ENCODE measurements at regions not wholly inside any gene's neighbourhood (a gene's known extent, or its start where the extent isn't known, plus 50 kb on each side); places are given as distances from the start of the nearest gene placed in this dataset.

DNA sequence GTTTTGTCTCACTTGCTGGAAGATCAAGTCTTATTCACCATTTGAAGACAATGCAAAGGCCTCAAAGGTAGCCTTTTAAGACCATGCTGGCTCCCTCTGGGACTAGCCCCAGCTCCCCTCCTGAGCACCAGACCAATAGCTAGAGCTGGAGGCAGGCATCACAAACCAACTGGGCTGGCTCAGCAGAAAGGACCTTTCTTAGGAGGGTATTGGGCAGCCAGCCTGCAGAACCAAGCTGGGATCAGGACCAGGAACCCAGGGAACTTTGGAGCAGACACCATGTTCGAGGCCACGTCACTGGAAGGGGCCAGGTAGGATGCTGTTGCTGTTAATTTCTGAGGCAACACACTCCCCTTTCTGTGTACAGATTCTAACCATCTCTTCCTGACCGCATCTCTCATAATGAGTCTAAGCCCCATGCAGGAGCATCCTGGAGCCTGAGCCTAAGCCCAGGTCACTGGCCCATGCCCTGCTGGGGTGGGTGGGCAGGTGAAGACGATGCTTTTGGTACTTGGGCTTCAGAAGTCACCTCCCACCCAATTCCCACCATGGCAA is 81.4 kb upstream of the KLF13 start:
- RAD21 ChIA-PET (ENCODE audit: unreplicated experiment) = interaction anchor here (0.9 to 2.7 kb wide), 4 partner anchors 9 to 19 kb away, joined by 3 to 9 read pairs (median 3); no protein-coding TSS in a partner anchor

DNA sequence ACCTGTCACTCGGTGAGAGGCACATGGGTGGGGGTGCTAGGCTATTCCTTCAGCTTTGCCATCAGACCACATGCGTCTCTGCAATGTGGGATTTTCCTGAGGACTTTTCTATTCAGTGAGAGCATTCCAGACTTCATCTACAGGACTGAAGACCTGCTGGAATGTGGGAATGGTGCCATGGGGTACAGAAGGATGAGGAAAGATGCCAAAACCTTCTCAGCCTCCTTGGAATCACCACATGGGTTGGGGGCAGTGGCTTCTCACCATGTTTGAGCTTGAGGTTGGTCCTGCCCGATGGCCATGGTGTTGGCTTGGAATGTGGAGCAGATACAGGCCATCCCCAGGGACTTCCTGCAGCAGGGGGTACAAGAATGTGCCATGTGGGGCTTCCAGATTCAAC is 80.9 kb upstream of the KLF13 start:
- peak; percentile 7 for FAIRE-seq
- Histone ChIP-seq H3K4me1 (ENCODE audit: control insufficient read depth, insufficient read depth, low read length) (peaks cover 15% of the 10 kb centered on the region), H3K27ac (ENCODE audit: control insufficient read depth, insufficient read depth) (no peak overlapping the region), H3K4me2 (ENCODE audit: control insufficient read depth, insufficient read depth) (no peak overlapping the region), H3K9ac (ENCODE audit: control insufficient read depth, insufficient read depth, low read length) (no peak overlapping the region), H3K4me3 (no peak overlapping the region), H3K79me2 (ENCODE audit: control insufficient read depth, insufficient read depth, low read length) (no peaks in the 10 kb centered on the region), H3K27me3 (replicated peaks in 1 of 2; ENCODE audit: control insufficient read depth in 2 of 2, insufficient read depth in 2 of 2, low read length in 1 of 2) (no peaks in the 10 kb centered on the region), H4K20me1 (ENCODE audit: control insufficient read depth, insufficient read depth) (no peaks in the 10 kb centered on the region), H3K9me3 (replicated peaks; ENCODE audit: control insufficient read depth, insufficient read depth, low read length) (no peaks in the 10 kb centered on the region; the same call in 2 of the 3 replicates), H2AFZ (ENCODE audit: control insufficient read depth, low read depth, low read length) (no peak overlapping the region), H3K36me3 (ENCODE audit: control insufficient read depth in 2 of 2, insufficient read depth in 2 of 2, low read length in 1 of 2) (no peaks in the 10 kb centered on the region)
- no TSS peak for BruUV-seq (replicated peaks)
- RAD21 ChIA-PET (ENCODE audit: unreplicated experiment) = interaction anchor here (1.4 to 2.7 kb wide), 2 partner anchors 9 to 19 kb away, joined by 3 to 9 read pairs; no protein-coding TSS in a partner anchor
- POLR2A ChIA-PET = interaction anchor here (2.4 to 3.0 kb wide), 2 partner anchors 9 to 10 kb away, joined by 7 to 21 read pairs; no protein-coding TSS in a partner anchor
- CTCF ChIA-PET = interaction anchor here (1.6 kb wide), 2 partner anchors 20 to 83 kb away, joined by 3 to 4 read pairs; no protein-coding TSS in a partner anchor
- intact Hi-C loops (cut with micrococcal nuclease; ENCODE audit: unreplicated experiment) = no loop called here
- TF ChIP-seq RB1 (IDR thresholded peaks at IDR 0.05; ENCODE audit: borderline replicate concordance) = no peak
- no peak for TF ChIP-seq CTCF (IDR thresholded peaks at IDR 0.05 in 2 of 3, conservative IDR thresholded peaks at IDR 0.05 in 1 of 3; ENCODE audit: control insufficient read depth in 2 of 3, extremely low read depth in 1 of 3, insufficient read depth in 1 of 3, low read depth in 3 of 3, low read length in 3 of 3)
- TF ChIP-seq YBX1 (IDR thresholded peaks at IDR 0.05) = no peak
- TF ChIP-seq RBBP5 (conservative IDR thresholded peaks at IDR 0.05) = no peak
- TF ChIP-seq, protein P1, sequence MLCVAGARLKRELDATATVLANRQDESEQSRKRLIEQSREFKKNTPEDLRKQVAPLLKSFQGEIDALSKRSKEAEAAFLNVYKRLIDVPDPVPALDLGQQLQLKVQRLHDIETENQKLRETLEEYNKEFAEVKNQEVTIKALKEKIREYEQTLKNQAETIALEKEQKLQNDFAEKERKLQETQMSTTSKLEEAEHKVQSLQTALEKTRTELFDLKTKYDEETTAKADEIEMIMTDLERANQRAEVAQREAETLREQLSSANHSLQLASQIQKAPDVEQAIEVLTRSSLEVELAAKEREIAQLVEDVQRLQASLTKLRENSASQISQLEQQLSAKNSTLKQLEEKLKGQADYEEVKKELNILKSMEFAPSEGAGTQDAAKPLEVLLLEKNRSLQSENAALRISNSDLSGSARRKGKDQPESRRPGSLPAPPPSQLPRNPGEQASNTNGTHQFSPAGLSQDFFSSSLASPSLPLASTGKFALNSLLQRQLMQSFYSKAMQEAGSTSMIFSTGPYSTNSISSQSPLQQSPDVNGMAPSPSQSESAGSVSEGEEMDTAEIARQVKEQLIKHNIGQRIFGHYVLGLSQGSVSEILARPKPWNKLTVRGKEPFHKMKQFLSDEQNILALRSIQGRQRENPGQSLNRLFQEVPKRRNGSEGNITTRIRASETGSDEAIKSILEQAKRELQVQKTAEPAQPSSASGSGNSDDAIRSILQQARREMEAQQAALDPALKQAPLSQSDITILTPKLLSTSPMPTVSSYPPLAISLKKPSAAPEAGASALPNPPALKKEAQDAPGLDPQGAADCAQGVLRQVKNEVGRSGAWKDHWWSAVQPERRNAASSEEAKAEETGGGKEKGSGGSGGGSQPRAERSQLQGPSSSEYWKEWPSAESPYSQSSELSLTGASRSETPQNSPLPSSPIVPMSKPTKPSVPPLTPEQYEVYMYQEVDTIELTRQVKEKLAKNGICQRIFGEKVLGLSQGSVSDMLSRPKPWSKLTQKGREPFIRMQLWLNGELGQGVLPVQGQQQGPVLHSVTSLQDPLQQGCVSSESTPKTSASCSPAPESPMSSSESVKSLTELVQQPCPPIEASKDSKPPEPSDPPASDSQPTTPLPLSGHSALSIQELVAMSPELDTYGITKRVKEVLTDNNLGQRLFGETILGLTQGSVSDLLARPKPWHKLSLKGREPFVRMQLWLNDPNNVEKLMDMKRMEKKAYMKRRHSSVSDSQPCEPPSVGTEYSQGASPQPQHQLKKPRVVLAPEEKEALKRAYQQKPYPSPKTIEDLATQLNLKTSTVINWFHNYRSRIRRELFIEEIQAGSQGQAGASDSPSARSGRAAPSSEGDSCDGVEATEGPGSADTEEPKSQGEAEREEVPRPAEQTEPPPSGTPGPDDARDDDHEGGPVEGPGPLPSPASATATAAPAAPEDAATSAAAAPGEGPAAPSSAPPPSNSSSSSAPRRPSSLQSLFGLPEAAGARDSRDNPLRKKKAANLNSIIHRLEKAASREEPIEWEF (IDR thresholded peaks at IDR 0.05; ENCODE audit: insufficient replicate concordance, low read depth, low read length) = no peak
- no peak for TF ChIP-seq ZNF217 (IDR thresholded peaks at IDR 0.05)
- no peak for DNase-seq (ENCODE audit: low read depth, low spot score)
- WGBS (ENCODE audit: insufficient coverage, insufficient replicate concordance, low lambda C conversion rate, missing lambda C conversion rate) = 23% methylated on average over 3 of the region's 3 CpGs
- ATAC-seq = no peak; the same call in 2 of the 3 replicates
- SMC1A ChIA-PET (ENCODE audit: uncharacterized antibody, unreplicated experiment) = interaction anchor here (0.7 to 3.2 kb wide), 7 partner anchors 9 to 79 kb away, joined by 3 to 20 read pairs (median 6); no protein-coding TSS in a partner anchor
- in situ Hi-C loops (cut with MboI) = no loop called here

More for the DNA sequence above, 81.4 kb upstream of the KLF13 start:
- ChIA-PET CTCF (interaction anchor here (1.5 to 1.6 kb wide), 3 partner anchors 21 to 84 kb away, joined by 3 to 4 read pairs (median 3); no protein-coding TSS in a partner anchor), SMC1A (ENCODE audit: uncharacterized antibody, unreplicated experiment) (interaction anchor here (1.2 to 3.2 kb wide), 7 partner anchors 8 to 257 kb away, joined by 4 to 20 read pairs (median 8); no protein-coding TSS in a partner anchor), POLR2A (interaction anchor here (0.7 to 3.0 kb wide), 4 partner anchors 8 to 30 kb away, joined by 3 to 21 read pairs (median 6); no protein-coding TSS in a partner anchor)
- in situ Hi-C loops (cut with MboI) (no loop called here), intact Hi-C loops (cut with micrococcal nuclease; ENCODE audit: unreplicated experiment) (no loop called here)
- H2AFZ ChIP-seq (ENCODE audit: control insufficient read depth, low read depth, low read length) = no peak overlapping the region
- no peak for FAIRE-seq
- H3K27me3 ChIP-seq (replicated peaks in 1 of 2; ENCODE audit: control insufficient read depth in 2 of 2, insufficient read depth in 2 of 2, low read length in 1 of 2) = no peaks in the 10 kb centered on the region
- H3K27ac ChIP-seq (ENCODE audit: control insufficient read depth, insufficient read depth) = no peak overlapping the region
- H3K79me2 ChIP-seq (ENCODE audit: control insufficient read depth, insufficient read depth, low read length) = no peaks in the 10 kb centered on the region
- 0% methylated on average over 4 of the region's 4 CpGs for WGBS (ENCODE audit: insufficient coverage, insufficient replicate concordance, low lambda C conversion rate, missing lambda C conversion rate)
- no peaks in the 10 kb centered on the region; the same call in 2 of the 3 replicates for H3K9me3 ChIP-seq (replicated peaks; ENCODE audit: control insufficient read depth, insufficient read depth, low read length)
- no peaks in the 10 kb centered on the region for H4K20me1 ChIP-seq (ENCODE audit: control insufficient read depth, insufficient read depth)
- ATAC-seq = peak; percentile 89
- DNase-seq (ENCODE audit: low read depth, low spot score) = no peak
- no TSS peak for BruUV-seq (replicated peaks)
- H3K4me2 ChIP-seq (ENCODE audit: control insufficient read depth, insufficient read depth) = no peak overlapping the region
- H3K9ac ChIP-seq (ENCODE audit: control insufficient read depth, insufficient read depth, low read length) = no peak overlapping the region
- peaks cover 15% of the 10 kb centered on the region for H3K4me1 ChIP-seq (ENCODE audit: control insufficient read depth, insufficient read depth, low read length)
- H3K36me3 ChIP-seq (ENCODE audit: control insufficient read depth in 2 of 2, insufficient read depth in 2 of 2, low read length in 1 of 2) = no peaks in the 10 kb centered on the region
- no peak for TF ChIP-seq RAD51 (IDR thresholded peaks at IDR 0.05)
- TF ChIP-seq IKZF1 (conservative IDR thresholded peaks at IDR 0.05) = peak; percentile 38; the same call in 1 of the 2 replicates
- no peak for TF ChIP-seq SIN3A (IDR thresholded peaks at IDR 0.05; ENCODE audit: low read depth, low read length)
- no peak for TF ChIP-seq RAD21 (IDR thresholded peaks at IDR 0.05; ENCODE audit: insufficient read depth, low read depth, low read length)
- TF ChIP-seq SMAD5 (IDR thresholded peaks at IDR 0.05; ENCODE audit: low read depth) = no peak
- no peak for TF ChIP-seq BMI1 (IDR thresholded peaks at IDR 0.05; ENCODE audit: borderline replicate concordance)
- 0 out of 4 replicates have a peak, but pooled peaks of 1 of the 2 experiments have one; percentile 21 for TF ChIP-seq IKZF2 (IDR thresholded peaks at IDR 0.05)
- no peak overlapping the region for H3K4me3 ChIP-seq
